ENCODE measurements at regions not wholly inside any gene's neighbourhood (a gene's known extent, or its start where the extent isn't known, plus 50 kb on each side); places are given as distances from the start of the nearest gene placed in this dataset.

DNA sequence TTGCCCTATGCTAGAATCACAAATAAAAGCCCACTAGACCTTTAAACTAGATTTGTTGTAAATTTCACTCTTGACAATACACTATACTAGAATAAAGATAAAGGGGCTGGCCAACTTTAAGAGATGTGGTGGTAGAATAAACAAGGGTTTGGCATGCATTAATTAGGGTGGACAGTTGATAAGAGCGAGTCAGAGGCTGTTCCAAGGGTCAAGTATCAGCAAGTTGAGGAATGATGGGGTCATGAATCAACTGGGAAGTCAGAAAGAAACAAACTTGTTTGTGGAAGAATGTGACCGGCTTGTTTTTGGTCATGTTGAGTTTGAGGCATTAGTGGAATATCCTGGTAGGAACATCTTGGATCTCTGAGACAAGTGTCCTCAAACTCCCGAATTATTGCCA, 398.3 kb upstream of the TNP1 start:
- Histone ChIP-seq H3K4me2 (ENCODE audit: low read length) (no peak overlapping the region), H3K27me3 (ENCODE audit: control insufficient read depth, low read length) (peaks cover 14% of the 10 kb centered on the region), H3K9me2 (replicated peaks; ENCODE audit: control insufficient read depth, low read length) (no peaks in the 10 kb centered on the region), H3K4me3 (ENCODE audit: low read length) (no peak overlapping the region), H3F3A (ENCODE audit: control insufficient read depth, insufficient read depth) (no peaks in the 10 kb centered on the region), H3K79me2 (ENCODE audit: control insufficient read depth, low read length) (no peaks in the 10 kb centered on the region), H3K36me3 (ENCODE audit: control insufficient read depth, low read length) (no peaks in the 10 kb centered on the region), H4K20me1 (ENCODE audit: control insufficient read depth, insufficient read depth, low read depth, low read length) (no peaks in the 10 kb centered on the region), H3K4me1 (ENCODE audit: control insufficient read depth, low read length) (no peaks in the 10 kb centered on the region), H3K27ac (ENCODE audit: low read depth, low read length) (no peak overlapping the region), H3K9me3 (ENCODE audit: control insufficient read depth, insufficient read depth, low read length) (no peaks in the 10 kb centered on the region)
- TF ChIP-seq EZH2phosphoT487 (IDR thresholded peaks at IDR 0.05; ENCODE audit: borderline replicate concordance, low read length) = no peak
- TF ChIP-seq, protein P1, sequence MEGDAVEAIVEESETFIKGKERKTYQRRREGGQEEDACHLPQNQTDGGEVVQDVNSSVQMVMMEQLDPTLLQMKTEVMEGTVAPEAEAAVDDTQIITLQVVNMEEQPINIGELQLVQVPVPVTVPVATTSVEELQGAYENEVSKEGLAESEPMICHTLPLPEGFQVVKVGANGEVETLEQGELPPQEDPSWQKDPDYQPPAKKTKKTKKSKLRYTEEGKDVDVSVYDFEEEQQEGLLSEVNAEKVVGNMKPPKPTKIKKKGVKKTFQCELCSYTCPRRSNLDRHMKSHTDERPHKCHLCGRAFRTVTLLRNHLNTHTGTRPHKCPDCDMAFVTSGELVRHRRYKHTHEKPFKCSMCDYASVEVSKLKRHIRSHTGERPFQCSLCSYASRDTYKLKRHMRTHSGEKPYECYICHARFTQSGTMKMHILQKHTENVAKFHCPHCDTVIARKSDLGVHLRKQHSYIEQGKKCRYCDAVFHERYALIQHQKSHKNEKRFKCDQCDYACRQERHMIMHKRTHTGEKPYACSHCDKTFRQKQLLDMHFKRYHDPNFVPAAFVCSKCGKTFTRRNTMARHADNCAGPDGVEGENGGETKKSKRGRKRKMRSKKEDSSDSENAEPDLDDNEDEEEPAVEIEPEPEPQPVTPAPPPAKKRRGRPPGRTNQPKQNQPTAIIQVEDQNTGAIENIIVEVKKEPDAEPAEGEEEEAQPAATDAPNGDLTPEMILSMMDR (IDR thresholded peaks at IDR 0.05; ENCODE audit: low read depth, low read length, poor library complexity, severe bottlenecking) = no peak

DNA sequence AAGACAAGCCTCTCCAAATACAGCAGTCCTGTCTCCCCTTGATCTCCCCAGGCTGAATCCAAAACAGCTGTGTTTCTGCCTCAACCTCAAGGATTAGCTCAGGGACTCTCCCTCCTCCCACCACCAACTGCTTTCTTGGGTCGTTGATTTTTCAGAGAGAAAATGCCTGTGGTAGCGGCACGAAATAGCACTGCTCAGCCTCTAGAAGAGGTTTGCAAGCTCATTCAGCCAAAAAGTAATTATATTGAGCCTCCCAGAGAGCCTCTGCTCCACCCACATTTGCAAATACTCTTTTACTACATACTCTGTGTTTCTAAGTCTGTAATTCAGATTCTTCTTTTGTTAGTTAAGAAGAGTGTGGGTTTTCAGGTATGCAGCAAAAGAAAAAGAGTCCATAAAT, 396.4 kb upstream of the TNP1 start:
- Histone ChIP-seq H4K20me1 (ENCODE audit: control insufficient read depth, insufficient read depth, low read depth, low read length) (no peaks in the 10 kb centered on the region), H3K27ac (ENCODE audit: low read depth, low read length) (no peak overlapping the region), H3K4me1 (ENCODE audit: control insufficient read depth, low read length) (no peaks in the 10 kb centered on the region), H3F3A (ENCODE audit: control insufficient read depth, insufficient read depth) (no peaks in the 10 kb centered on the region), H3K36me3 (ENCODE audit: control insufficient read depth, low read length) (no peaks in the 10 kb centered on the region), H3K4me3 (ENCODE audit: low read length) (no peak overlapping the region), H3K4me2 (ENCODE audit: low read length) (no peak overlapping the region), H3K79me2 (ENCODE audit: control insufficient read depth, low read length) (no peaks in the 10 kb centered on the region), H3K27me3 (ENCODE audit: control insufficient read depth, low read length) (peaks cover 21% of the 10 kb centered on the region), H3K9me2 (replicated peaks; ENCODE audit: control insufficient read depth, low read length) (no peaks in the 10 kb centered on the region), H3K9me3 (ENCODE audit: control insufficient read depth, insufficient read depth, low read length) (no peaks in the 10 kb centered on the region)
- TF ChIP-seq, protein P1 (IDR thresholded peaks at IDR 0.05; ENCODE audit: low read depth, low read length, poor library complexity, severe bottlenecking) = no peak
- no peak for TF ChIP-seq EZH2phosphoT487 (IDR thresholded peaks at IDR 0.05; ENCODE audit: borderline replicate concordance, low read length)

DNA sequence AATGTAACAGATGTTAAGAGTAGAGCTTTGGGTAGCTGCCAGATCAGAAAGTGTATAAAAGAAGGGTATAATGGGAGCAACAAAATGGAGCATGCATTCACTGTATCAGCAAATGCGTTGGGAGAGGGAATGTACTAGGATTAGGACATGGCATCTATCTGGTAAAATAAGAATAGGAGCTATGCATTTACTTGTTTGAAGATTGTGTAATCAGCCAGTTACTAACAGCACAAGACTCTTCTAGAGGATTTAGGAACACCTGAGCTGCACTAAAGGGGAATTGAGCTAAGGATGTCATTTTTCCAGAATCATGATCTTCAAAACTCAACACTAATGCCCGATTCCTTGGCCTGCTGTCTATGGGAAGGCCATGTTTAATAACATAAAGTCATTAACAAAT, 394.2 kb upstream of the TNP1 start:
- Histone ChIP-seq H3K36me3 (ENCODE audit: control insufficient read depth, low read length) (no peaks in the 10 kb centered on the region), H3K79me2 (ENCODE audit: control insufficient read depth, low read length) (no peaks in the 10 kb centered on the region), H3K27ac (ENCODE audit: low read depth, low read length) (no peak overlapping the region), H3K9me3 (ENCODE audit: control insufficient read depth, insufficient read depth, low read length) (no peaks in the 10 kb centered on the region), H3K4me1 (ENCODE audit: control insufficient read depth, low read length) (no peaks in the 10 kb centered on the region), H3K9me2 (replicated peaks; ENCODE audit: control insufficient read depth, low read length) (no peaks in the 10 kb centered on the region), H4K20me1 (ENCODE audit: control insufficient read depth, insufficient read depth, low read depth, low read length) (no peaks in the 10 kb centered on the region), H3K4me3 (ENCODE audit: low read length) (no peak overlapping the region), H3K4me2 (ENCODE audit: low read length) (no peak overlapping the region), H3K27me3 (ENCODE audit: control insufficient read depth, low read length) (peaks cover 31% of the 10 kb centered on the region), H3F3A (ENCODE audit: control insufficient read depth, insufficient read depth) (no peaks in the 10 kb centered on the region)
- no peak for TF ChIP-seq EZH2phosphoT487 (IDR thresholded peaks at IDR 0.05; ENCODE audit: borderline replicate concordance, low read length)
- TF ChIP-seq, protein P1 (IDR thresholded peaks at IDR 0.05; ENCODE audit: low read depth, low read length, poor library complexity, severe bottlenecking) = no peak

DNA sequence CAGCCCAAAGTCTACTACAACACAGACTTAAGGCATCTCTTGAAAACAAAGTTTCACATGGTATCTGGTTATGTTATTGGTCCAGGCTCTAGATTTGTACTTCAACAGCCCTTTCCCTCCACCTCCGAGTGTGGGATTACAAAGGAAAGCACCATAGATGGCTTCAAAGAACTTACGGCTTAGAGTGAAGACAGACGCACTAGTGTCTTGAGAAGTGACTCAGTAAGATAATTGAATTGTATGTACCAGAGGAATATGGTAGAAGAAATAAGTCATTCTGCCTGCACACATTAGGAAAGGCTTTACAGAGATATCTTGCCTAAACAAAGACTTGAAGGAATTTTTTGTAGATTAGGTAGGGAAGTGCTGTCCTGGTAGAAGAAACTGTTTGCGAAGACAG, 392.3 kb upstream of the TNP1 start:
- H3K4me2 ChIP-seq (ENCODE audit: low read length) = no peak overlapping the region
- peaks cover 41% of the 10 kb centered on the region for H3K27me3 ChIP-seq (ENCODE audit: control insufficient read depth, low read length)
- no peaks in the 10 kb centered on the region for H3K79me2 ChIP-seq (ENCODE audit: control insufficient read depth, low read length)
- H3F3A ChIP-seq (ENCODE audit: control insufficient read depth, insufficient read depth) = no peaks in the 10 kb centered on the region
- TF ChIP-seq, protein P1 (IDR thresholded peaks at IDR 0.05; ENCODE audit: low read depth, low read length, poor library complexity, severe bottlenecking) = no peak
- TF ChIP-seq EZH2phosphoT487 (IDR thresholded peaks at IDR 0.05; ENCODE audit: borderline replicate concordance, low read length) = no peak
- no peak overlapping the region for H3K4me3 ChIP-seq (ENCODE audit: low read length)
- H3K36me3 ChIP-seq (ENCODE audit: control insufficient read depth, low read length) = no peaks in the 10 kb centered on the region
- no peaks in the 10 kb centered on the region for H3K9me3 ChIP-seq (ENCODE audit: control insufficient read depth, insufficient read depth, low read length)
- no peak overlapping the region for H3K27ac ChIP-seq (ENCODE audit: low read depth, low read length)
- no peaks in the 10 kb centered on the region; the same call in 1 of the 2 replicates for H4K20me1 ChIP-seq (ENCODE audit: control insufficient read depth, insufficient read depth, low read depth, low read length)
- no peaks in the 10 kb centered on the region for H3K9me2 ChIP-seq (replicated peaks; ENCODE audit: control insufficient read depth, low read length)
- H3K4me1 ChIP-seq (ENCODE audit: control insufficient read depth, low read length) = no peaks in the 10 kb centered on the region

Measured in DOHH2 (cell line).